Naive B cell (primary cell): ENCODE measurements at regions not wholly inside any gene's neighbourhood (a gene's known extent, or its start where the extent isn't known, plus 50 kb on each side); places are given as distances from the start of the nearest gene placed in this dataset.

ENCODE experiments used
- ATAC-seq, 2 donors: fragments of 150-1000 bp; cut with Tn5 transposase; 2 replicates each; pipeline ENCODE4 v1.10.0; 2021; ENCODE audit warnings: low read depth in 2 of 2, mild to moderate bottlenecking in 2 of 2, moderate library complexity in 2 of 2
- DNase-seq: peaks from one replicate; pipeline ENCODE4 v3.0.0; 2022
- H3K27ac Mint-ChIP-seq, 6 donors: one replicate each; pipeline ENCODE4 v1.8.0; 2020 to 2022; ENCODE audit warnings: mild to moderate bottlenecking in 6 of 6, mixed read lengths in 6 of 6, moderate library complexity in 5 of 6, inconsistent platforms in 2 of 6
- H3K27me3 Mint-ChIP-seq, 3 donors: one replicate each; pipeline ENCODE4 v1.8.0; 2021 to 2022; ENCODE audit warnings: mixed read lengths in 3 of 3, mild to moderate bottlenecking in 1 of 3
- H3K36me3 Mint-ChIP-seq, 2 donors: one replicate each; pipeline ENCODE4 v1.8.0; 2020 to 2022; ENCODE audit warnings: mixed read lengths in 2 of 2, inconsistent platforms in 1 of 2, mild to moderate bottlenecking in 1 of 2
- H3K4me1 Mint-ChIP-seq, 3 donors: one replicate each; pipeline ENCODE4 v1.8.0; 2020 to 2022; ENCODE audit warnings: mixed read lengths in 3 of 3, inconsistent platforms in 1 of 3, mild to moderate bottlenecking in 1 of 3, moderate library complexity in 1 of 3
- H3K4me3 Mint-ChIP-seq, 8 donors: one replicate each; pipeline ENCODE4 v1.8.0; 2020 to 2022; ENCODE audit warnings: mild to moderate bottlenecking in 8 of 8, mixed read lengths in 8 of 8, moderate library complexity in 8 of 8, inconsistent platforms in 2 of 8
- H3K9me3 Mint-ChIP-seq, 7 donors: one replicate each; pipeline ENCODE4 v1.8.0; 2020 to 2022; ENCODE audit warnings: mixed read lengths in 7 of 7, mild to moderate bottlenecking in 5 of 7, inconsistent platforms in 2 of 7, moderate library complexity in 1 of 7

DNA sequence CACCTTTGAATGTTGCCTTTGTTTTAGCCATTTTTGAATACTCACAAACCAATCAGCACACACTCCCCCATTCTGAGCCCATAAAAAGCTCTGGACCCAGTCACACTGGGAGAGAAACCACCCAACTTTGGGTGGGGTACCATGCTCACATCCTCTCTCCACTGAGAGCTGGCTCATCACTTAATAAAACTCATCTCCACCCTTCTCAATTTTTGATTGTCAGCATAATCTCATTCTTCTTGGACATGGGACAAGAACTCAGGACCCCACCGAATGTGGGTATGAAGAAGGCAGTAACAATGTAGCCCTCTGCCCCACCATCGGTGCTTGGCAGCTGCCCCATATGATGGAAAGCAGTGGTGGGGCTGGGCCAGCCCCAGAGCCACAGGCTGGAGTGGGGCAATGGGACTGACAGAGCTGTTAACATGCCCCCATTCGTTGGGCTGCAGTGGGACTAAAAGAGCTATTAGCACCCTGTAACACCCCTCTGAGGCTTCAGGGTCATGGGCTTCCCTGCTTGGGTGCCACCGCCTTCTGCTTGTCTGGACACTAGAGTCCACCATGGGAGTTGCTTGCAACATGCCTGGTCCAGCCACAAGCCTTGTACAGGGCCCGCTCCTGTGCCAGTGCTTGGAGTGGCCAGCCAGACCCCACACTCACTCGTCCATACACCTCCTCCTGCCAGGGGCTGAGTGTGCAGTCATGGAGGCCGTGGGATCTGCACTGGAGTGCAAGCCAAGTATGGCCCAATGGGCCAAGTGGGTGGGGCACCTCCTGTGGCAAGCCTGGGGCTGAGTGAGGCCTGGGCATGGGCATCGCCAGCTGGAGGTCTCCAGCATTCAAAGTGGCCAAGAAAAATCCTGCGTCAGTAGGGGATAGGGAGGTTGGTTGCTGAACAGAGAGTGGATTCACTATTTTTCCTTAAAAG is 471.1 kb downstream of the TBC1D22A start:
- H3K4me3 Mint-ChIP-seq: peak overlapping the region in 1 of 8 donors; percentile 56
- peaks cover 4 to 14% (median 8%) of the 10 kb centered on the region in 3 donors for H3K27me3 Mint-ChIP-seq
- no peak for ATAC-seq
- no peaks in the 10 kb centered on the region for H3K4me1 Mint-ChIP-seq
- H3K27ac Mint-ChIP-seq: no peak overlapping the region
- H3K36me3 Mint-ChIP-seq: peaks cover 4 to 9% of the 10 kb centered on the region in 2 donors
- H3K9me3 Mint-ChIP-seq: peaks cover 5 to 15% (median 8%) of the 10 kb centered on the region in 7 donors
- no peak for DNase-seq

DNA sequence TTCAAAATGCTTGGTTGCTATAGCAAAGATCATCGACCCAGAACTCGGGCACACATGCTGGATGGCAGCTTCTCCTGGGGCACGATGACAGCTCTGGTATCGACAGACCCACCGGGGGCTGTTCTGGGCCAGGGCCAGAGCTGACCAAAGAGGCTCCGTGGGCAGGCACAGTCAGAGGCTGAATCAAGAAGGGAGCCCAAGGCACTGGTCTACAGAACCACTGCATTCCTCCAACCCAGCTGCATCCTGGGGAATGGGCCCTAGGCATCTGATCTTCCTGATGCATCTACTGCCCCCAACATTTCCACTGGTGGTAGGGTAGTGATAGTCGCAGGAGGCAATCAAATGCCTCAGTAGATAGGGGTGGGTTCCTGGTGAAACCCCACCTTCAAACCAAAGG is 470.3 kb downstream of the TBC1D22A start:
- Mint-ChIP-seq H3K27me3 (peaks cover 0 to 13% (median under 1%) of the 10 kb centered on the region in 3 donors), H3K4me1 (no peaks in the 10 kb centered on the region), H3K27ac (no peak overlapping the region), H3K4me3 (no peak overlapping the region), H3K36me3 (peaks cover 4 to 9% of the 10 kb centered on the region in 2 donors), H3K9me3 (peaks cover 5 to 15% (median 8%) of the 10 kb centered on the region in 7 donors)
- ATAC-seq (no peak), DNase-seq (no peak)

DNA sequence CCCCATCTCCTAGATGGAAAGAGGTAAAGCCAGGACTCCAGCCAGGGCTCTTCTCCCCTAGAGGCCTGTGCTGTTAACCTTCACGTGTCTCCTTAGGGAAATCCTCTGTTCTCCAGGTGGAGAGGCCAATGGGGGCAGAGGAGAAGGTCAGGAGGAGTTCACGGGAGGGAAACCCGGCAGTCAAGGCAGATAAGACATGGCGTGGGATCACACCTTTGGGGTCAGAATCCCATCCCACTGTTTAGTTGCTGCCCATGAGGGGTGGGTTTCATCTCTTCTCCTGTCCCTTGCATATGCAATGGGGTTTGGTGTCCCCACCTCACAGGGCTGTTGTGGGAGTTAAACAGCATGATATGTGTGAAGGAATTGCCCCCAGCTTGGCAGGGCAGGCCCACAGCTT is 469.7 kb downstream of the TBC1D22A start:
- Mint-ChIP-seq H3K9me3 (peaks cover 5 to 15% (median 8%) of the 10 kb centered on the region in 7 donors), H3K27me3 (peaks cover 0 to 13% (median 0%) of the 10 kb centered on the region in 3 donors), H3K36me3 (peaks cover 4 to 9% of the 10 kb centered on the region in 2 donors), H3K4me1 (no peaks in the 10 kb centered on the region), H3K27ac (no peak overlapping the region), H3K4me3 (no peak overlapping the region)
- no peak for DNase-seq
- ATAC-seq: no peak

DNA sequence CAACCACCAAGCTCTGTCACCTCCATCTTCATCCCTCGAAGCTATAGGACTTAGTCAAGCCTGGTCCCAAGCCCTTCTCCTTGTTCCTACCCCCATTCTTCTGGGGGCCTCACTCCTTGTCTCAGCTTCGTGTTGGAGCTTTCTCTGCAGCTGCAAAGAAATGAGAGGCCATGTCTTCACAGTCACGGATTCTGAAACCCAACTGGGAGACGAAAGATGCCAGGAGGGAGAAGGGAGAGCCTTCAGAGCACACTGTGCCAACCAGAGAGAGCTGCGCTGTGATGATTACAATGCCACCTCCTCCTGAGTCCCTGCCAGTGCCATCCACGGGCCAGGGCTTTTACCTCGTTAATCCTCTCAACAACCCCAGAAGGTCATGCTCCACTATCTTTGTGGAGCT is 469.3 kb downstream of the TBC1D22A start:
- Mint-ChIP-seq H3K9me3 (peaks cover 5 to 15% (median 8%) of the 10 kb centered on the region in 7 donors), H3K27me3 (peaks cover 0 to 13% (median 0%) of the 10 kb centered on the region in 3 donors), H3K4me3 (no peak overlapping the region), H3K27ac (no peak overlapping the region), H3K4me1 (no peaks in the 10 kb centered on the region), H3K36me3 (peaks cover 4 to 9% of the 10 kb centered on the region in 2 donors)
- no peak for ATAC-seq
- DNase-seq: no peak

GRCh38 chr22:47230741-47231140 is 468.3 kb downstream of the TBC1D22A start:
- no peak overlapping the region for H3K27ac Mint-ChIP-seq
- H3K9me3 Mint-ChIP-seq: peaks cover 5 to 15% (median 8%) of the 10 kb centered on the region in 7 donors
- no peak for ATAC-seq
- no peak overlapping the region for H3K4me3 Mint-ChIP-seq
- H3K36me3 Mint-ChIP-seq: peaks cover 4 to 9% of the 10 kb centered on the region in 2 donors
- H3K4me1 Mint-ChIP-seq: no peaks in the 10 kb centered on the region
- DNase-seq: no peak
- H3K27me3 Mint-ChIP-seq: peaks cover 0 to 13% (median 0%) of the 10 kb centered on the region in 3 donors

DNA sequence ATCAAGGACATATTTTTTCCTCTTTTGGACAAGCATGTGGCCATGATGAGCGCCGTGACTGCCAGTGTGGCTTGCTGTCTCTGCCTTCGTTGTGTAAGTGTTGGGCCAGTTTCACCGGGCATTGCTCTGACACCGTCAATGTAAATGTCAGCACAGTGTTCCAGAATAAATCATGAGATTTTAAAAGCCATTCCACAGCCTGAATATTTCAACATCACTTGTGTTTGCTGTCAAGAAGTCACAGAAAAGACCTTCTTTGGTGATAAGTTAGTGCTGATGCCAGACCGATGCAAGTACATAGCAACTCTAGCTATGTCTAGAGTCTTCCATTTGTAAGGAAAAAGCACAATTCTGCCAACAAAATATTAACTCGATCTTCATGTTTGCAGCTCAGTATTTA is 467.8 kb downstream of the TBC1D22A start:
- Mint-ChIP-seq H3K27me3 (peaks cover 0 to 13% (median under 1%) of the 10 kb centered on the region in 3 donors), H3K36me3 (peaks cover 4 to 9% of the 10 kb centered on the region in 2 donors), H3K27ac (no peak overlapping the region), H3K4me1 (no peaks in the 10 kb centered on the region), H3K4me3 (no peak overlapping the region), H3K9me3 (peaks cover 5 to 15% (median 8%) of the 10 kb centered on the region in 7 donors)
- DNase-seq: no peak
- no peak for ATAC-seq

DNA sequence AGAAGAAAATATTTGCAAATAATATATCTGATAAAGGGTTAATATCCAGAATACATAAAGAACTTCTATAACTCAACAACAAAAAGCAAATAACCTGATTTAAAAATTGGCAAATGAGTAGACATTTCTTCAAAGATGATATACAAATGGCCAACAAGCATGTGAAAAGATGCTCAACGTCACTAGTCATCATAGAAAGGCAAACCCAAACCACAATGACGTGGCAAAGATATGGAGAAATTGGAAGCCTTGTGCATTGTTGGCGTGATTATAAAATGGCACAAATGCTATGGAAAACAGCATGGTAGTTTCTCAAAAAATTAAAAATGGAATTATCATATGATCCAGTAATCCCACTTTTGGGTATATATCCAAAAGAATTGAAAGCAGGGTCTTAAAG is 466.3 kb downstream of the TBC1D22A start:
- Mint-ChIP-seq H3K36me3 (peaks cover 5 to 9% of the 10 kb centered on the region in 2 donors), H3K27ac (no peak overlapping the region), H3K27me3 (peaks cover 0 to 18% (median 7%) of the 10 kb centered on the region in 3 donors), H3K4me3 (no peak overlapping the region), H3K4me1 (no peaks in the 10 kb centered on the region), H3K9me3 (peaks cover under 1 to 9% (median 6%) of the 10 kb centered on the region in 7 donors)
- no peak for DNase-seq
- no peak for ATAC-seq

- Mint-ChIP-seq H3K9me3 (peaks cover 0 to 2% (median 0%) of the 10 kb centered on the region in 7 donors), H3K36me3 (peaks cover 0 to 5% of the 10 kb centered on the region in 2 donors), H3K4me1 (no peaks in the 10 kb centered on the region), H3K27me3 (peaks cover 0 to 18% (median 7%) of the 10 kb centered on the region in 3 donors), H3K4me3 (no peak overlapping the region), H3K27ac (no peak overlapping the region)
- DNase-seq: no peak
- ATAC-seq: no peak
Observed at GRCh38 chr22:47225931-47226633, 463.6 kb downstream of the TBC1D22A start.

- H3K9me3 Mint-ChIP-seq: peaks cover 0 to 2% (median 0%) of the 10 kb centered on the region in 7 donors
- peaks cover 0 to 5% of the 10 kb centered on the region in 2 donors for H3K36me3 Mint-ChIP-seq
- peaks cover 0 to 18% (median 7%) of the 10 kb centered on the region in 3 donors for H3K27me3 Mint-ChIP-seq
- no peak overlapping the region for H3K27ac Mint-ChIP-seq
- ATAC-seq (no peak), DNase-seq (no peak)
- peaks cover 0 to under 1% (median 0%) of the 10 kb centered on the region in 3 donors for H3K4me1 Mint-ChIP-seq
- H3K4me3 Mint-ChIP-seq: no peak overlapping the region
Observed at GRCh38 chr22:47225080-47225930, 462.9 kb downstream of the TBC1D22A start.
